PFSK-1 (cell line): ENCODE measurements at regions not wholly inside any gene's neighbourhood (a gene's known extent, or its start where the extent isn't known, plus 50 kb on each side); places are given as distances from the start of the nearest gene placed in this dataset.

Source experiments
- FOXP2 ChIP-seq: optimal IDR thresholded peaks from 2 replicates; pipeline ENCODE3; 2011; ENCODE audit warnings: borderline replicate concordance, control low read depth, inconsistent platforms; ENCODE audit not compliant: insufficient read depth; ENCODE audit errors: extremely low read length, extremely low read depth
- POLR2AphosphoS5 ChIP-seq: IDR thresholded peaks from 2 replicates; pipeline ENCODE4 v1.6.1; 2012; ENCODE audit warnings: low read depth, mild to moderate bottlenecking, control low read depth, low read length, moderate library complexity
- REST ChIP-seq, 2 experiments: IDR thresholded peaks; 2 replicates each; pipeline versions ENCODE4 v1.6.1 to v1.8.0; 2011 to 2012; ENCODE audit warnings: low read depth in 2 of 2, low read length in 2 of 2, control low read depth in 1 of 2, inconsistent platforms in 1 of 2, mild to moderate bottlenecking in 1 of 2, moderate library complexity in 1 of 2; ENCODE audit not compliant: insufficient read depth in 1 of 2
- SIN3A ChIP-seq: IDR thresholded peaks from 2 replicates; pipeline ENCODE4 v1.6.1; 2012; ENCODE audit warnings: mild to moderate bottlenecking, low read length, moderate library complexity, borderline replicate concordance; ENCODE audit not compliant: insufficient read depth
- TAF1 ChIP-seq: IDR thresholded peaks from 2 replicates; pipeline ENCODE4 v1.6.1; 2012; ENCODE audit warnings: low read length, control low read depth, borderline replicate concordance; ENCODE audit not compliant: insufficient read depth

GRCh38 chr3:104429727-104430126 is 937.0 kb upstream of the ALCAM start:
- TF ChIP-seq SIN3A = no peak
- no peak for TF ChIP-seq FOXP2
- no peak for TF ChIP-seq REST (IDR thresholded peaks at IDR 0.05; ENCODE audit: insufficient read depth in 1 of 2, low read depth in 2 of 2, low read length in 2 of 2)
- no peak for TF ChIP-seq TAF1
- TF ChIP-seq POLR2AphosphoS5 = no peak

- no peak for TF ChIP-seq REST (IDR thresholded peaks at IDR 0.05; ENCODE audit: insufficient read depth in 1 of 2, low read depth in 2 of 2, low read length in 2 of 2)
- no peak for TF ChIP-seq POLR2AphosphoS5
- no peak for TF ChIP-seq TAF1
- TF ChIP-seq SIN3A = no peak
- no peak for TF ChIP-seq FOXP2
Observed at GRCh38 chr3:104436506-104436905, 930.2 kb upstream of the ALCAM start.

- TF ChIP-seq TAF1 (no peak), FOXP2 (no peak), SIN3A (no peak), POLR2AphosphoS5 (no peak), REST (IDR thresholded peaks at IDR 0.05; ENCODE audit: insufficient read depth in 1 of 2, low read depth in 2 of 2, low read length in 2 of 2) (no peak)
Observed at GRCh38 chr3:104437131-104437750, 929.5 kb upstream of the ALCAM start.

GRCh38 chr3:104437891-104438290 is 928.8 kb upstream of the ALCAM start:
- TF ChIP-seq REST (IDR thresholded peaks at IDR 0.05; ENCODE audit: insufficient read depth in 1 of 2, low read depth in 2 of 2, low read length in 2 of 2) = no peak

- no peak for TF ChIP-seq FOXP2
- no peak for TF ChIP-seq SIN3A
- TF ChIP-seq POLR2AphosphoS5 = no peak
- no peak for TF ChIP-seq REST (IDR thresholded peaks at IDR 0.05; ENCODE audit: insufficient read depth in 1 of 2, low read depth in 2 of 2, low read length in 2 of 2)
- TF ChIP-seq TAF1 = no peak
Observed at GRCh38 chr3:104438706-104439105, 928.0 kb upstream of the ALCAM start.
